ENCODE measurements at regions not wholly inside any gene's neighbourhood (a gene's known extent, or its start where the extent isn't known, plus 50 kb on each side); places are given as distances from the start of the nearest gene placed in this dataset.

DNA sequence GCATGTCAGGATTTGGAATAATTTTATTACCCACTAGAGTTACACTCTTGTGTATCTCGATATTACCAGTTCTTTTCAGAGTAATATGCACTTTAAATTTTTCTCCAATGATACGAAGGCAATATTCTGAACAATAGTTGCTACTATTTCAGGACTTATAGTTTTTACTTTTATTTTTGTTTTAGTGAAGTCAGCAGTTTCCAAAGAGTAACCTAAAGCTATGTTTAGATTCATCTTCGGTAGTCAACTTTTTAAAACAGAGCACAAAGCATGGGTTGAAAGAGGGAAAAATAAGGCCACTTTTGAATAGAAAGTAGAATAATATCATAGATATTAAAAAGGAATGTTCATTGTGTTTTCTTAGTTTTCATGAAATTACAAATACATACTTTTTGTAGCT lies 532.7 kb downstream of the CPS1 start:
- FAIRE-seq (no peak), DNase-seq (ENCODE audit: low read depth in 1 of 2, low spot score in 1 of 2) (no peak), ATAC-seq (no peak)
- Histone ChIP-seq H3K4me2 (no peak overlapping the region), H3K9me3 (no peaks in the 10 kb centered on the region), H3K27ac (no peak overlapping the region), H3K4me1 (no peaks in the 10 kb centered on the region), H3K4me3 (no peak overlapping the region)
- CTCF ChIA-PET, result interaction anchor here (1.3 kb wide), 1 partner anchor 68 kb away, joined by 6 read pairs; no protein-coding TSS in a partner anchor
- TF ChIP-seq, protein P1, sequence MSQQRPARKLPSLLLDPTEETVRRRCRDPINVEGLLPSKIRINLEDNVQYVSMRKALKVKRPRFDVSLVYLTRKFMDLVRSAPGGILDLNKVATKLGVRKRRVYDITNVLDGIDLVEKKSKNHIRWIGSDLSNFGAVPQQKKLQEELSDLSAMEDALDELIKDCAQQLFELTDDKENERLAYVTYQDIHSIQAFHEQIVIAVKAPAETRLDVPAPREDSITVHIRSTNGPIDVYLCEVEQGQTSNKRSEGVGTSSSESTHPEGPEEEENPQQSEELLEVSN (IDR thresholded peaks at IDR 0.05; ENCODE audit: borderline replicate concordance, low read depth), result no peak
- peak; percentile 62 for TF ChIP-seq MAFK (IDR thresholded peaks at IDR 0.05; ENCODE audit: partially characterized antibody)
- no peak for TF ChIP-seq HMGXB4 (CRISPR knock-in tag; IDR thresholded peaks at IDR 0.05; ENCODE audit: borderline replicate concordance)
- TF ChIP-seq NFE2L2 (conservative IDR thresholded peaks at IDR 0.05; ENCODE audit: low read length), result no peak
- no peak for TF ChIP-seq HDAC2 (IDR thresholded peaks at IDR 0.05)
- TF ChIP-seq NPAS2 (CRISPR knock-in tag; IDR thresholded peaks at IDR 0.05; ENCODE audit: borderline replicate concordance), result no peak
- TF ChIP-seq, protein P2, sequence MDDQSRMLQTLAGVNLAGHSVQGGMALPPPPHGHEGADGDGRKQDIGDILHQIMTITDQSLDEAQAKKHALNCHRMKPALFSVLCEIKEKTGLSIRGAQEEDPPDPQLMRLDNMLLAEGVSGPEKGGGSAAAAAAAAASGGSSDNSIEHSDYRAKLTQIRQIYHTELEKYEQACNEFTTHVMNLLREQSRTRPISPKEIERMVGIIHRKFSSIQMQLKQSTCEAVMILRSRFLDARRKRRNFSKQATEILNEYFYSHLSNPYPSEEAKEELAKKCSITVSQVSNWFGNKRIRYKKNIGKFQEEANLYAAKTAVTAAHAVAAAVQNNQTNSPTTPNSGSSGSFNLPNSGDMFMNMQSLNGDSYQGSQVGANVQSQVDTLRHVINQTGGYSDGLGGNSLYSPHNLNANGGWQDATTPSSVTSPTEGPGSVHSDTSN (IDR thresholded peaks at IDR 0.05), result no peak
- POLR2A ChIA-PET, result no interaction called here
- 41% methylated on average over 3 of the region's 3 CpGs for WGBS (ENCODE audit: missing lambda C conversion rate)

GRCh38 chr2:211093743-211094303 lies 537.4 kb downstream of the CPS1 start:
- 51% methylated on average over 3 of the region's 3 CpGs for WGBS (ENCODE audit: missing lambda C conversion rate)
- Histone ChIP-seq H3K27ac (no peak overlapping the region), H3K4me1 (no peaks in the 10 kb centered on the region), H3K9me3 (no peaks in the 10 kb centered on the region), H3K4me2 (no peak overlapping the region), H3K4me3 (no peak overlapping the region)
- CTCF ChIA-PET, result interaction anchor here (0.7 to 2.0 kb wide), 7 partner anchors 8 to 806 kb away, joined by 3 to 10 read pairs (median 4); no protein-coding TSS in a partner anchor
- POLR2A ChIA-PET, result no interaction called here
- FAIRE-seq (no peak), DNase-seq (ENCODE audit: low read depth in 1 of 2, low spot score in 1 of 2) (peak in 1 of 2 experiments; percentile 25), ATAC-seq (no peak)
- TF ChIP-seq RAD21 (conservative IDR thresholded peaks at IDR 0.05 in 1 of 2, IDR thresholded peaks at IDR 0.05 in 1 of 2) (peak in 1 of 2 experiments; percentile 23; a peak in 2 of 5 replicates), FOSL2 (IDR thresholded peaks at IDR 0.05) (no peak), FOSL2 (CRISPR knock-in tag; IDR thresholded peaks at IDR 0.05) (no peak)
- TF ChIP-seq, protein P3, sequence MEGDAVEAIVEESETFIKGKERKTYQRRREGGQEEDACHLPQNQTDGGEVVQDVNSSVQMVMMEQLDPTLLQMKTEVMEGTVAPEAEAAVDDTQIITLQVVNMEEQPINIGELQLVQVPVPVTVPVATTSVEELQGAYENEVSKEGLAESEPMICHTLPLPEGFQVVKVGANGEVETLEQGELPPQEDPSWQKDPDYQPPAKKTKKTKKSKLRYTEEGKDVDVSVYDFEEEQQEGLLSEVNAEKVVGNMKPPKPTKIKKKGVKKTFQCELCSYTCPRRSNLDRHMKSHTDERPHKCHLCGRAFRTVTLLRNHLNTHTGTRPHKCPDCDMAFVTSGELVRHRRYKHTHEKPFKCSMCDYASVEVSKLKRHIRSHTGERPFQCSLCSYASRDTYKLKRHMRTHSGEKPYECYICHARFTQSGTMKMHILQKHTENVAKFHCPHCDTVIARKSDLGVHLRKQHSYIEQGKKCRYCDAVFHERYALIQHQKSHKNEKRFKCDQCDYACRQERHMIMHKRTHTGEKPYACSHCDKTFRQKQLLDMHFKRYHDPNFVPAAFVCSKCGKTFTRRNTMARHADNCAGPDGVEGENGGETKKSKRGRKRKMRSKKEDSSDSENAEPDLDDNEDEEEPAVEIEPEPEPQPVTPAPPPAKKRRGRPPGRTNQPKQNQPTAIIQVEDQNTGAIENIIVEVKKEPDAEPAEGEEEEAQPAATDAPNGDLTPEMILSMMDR (IDR thresholded peaks at IDR 0.05), result 0 out of 3 replicates have a peak, but pooled peaks have one; percentile 7

GRCh38 chr2:211103989-211104388 lies 547.6 kb downstream of the CPS1 start:
- DNase-seq (ENCODE audit: low read depth in 1 of 2, low spot score in 1 of 2) (no peak), FAIRE-seq (no peak), ATAC-seq (no peak)
- H3K27ac ChIP-seq, result no peak overlapping the region
- ChIA-PET POLR2A (no interaction called here), CTCF (no interaction called here)
- TF ChIP-seq POLR2A (IDR thresholded peaks at IDR 0.05; ENCODE audit: low read length), result no peak
- no peak for TF ChIP-seq CBX2 (IDR thresholded peaks at IDR 0.05; ENCODE audit: borderline replicate concordance, low read depth)
- no peak for TF ChIP-seq SMC3 (IDR thresholded peaks at IDR 0.05)
- TF ChIP-seq ZC3H11A (IDR thresholded peaks at IDR 0.05), result no peak
- TF ChIP-seq, protein P4, sequence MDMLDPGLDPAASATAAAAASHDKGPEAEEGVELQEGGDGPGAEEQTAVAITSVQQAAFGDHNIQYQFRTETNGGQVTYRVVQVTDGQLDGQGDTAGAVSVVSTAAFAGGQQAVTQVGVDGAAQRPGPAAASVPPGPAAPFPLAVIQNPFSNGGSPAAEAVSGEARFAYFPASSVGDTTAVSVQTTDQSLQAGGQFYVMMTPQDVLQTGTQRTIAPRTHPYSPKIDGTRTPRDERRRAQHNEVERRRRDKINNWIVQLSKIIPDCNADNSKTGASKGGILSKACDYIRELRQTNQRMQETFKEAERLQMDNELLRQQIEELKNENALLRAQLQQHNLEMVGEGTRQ (IDR thresholded peaks at IDR 0.05), result no peak
- no peak for TF ChIP-seq RAD21 (conservative IDR thresholded peaks at IDR 0.05 in 1 of 2, IDR thresholded peaks at IDR 0.05 in 1 of 2)
- TF ChIP-seq TP53 (CRISPR knock-in tag; IDR thresholded peaks at IDR 0.05), result no peak
- TF ChIP-seq CHD2 (IDR thresholded peaks at IDR 0.05; ENCODE audit: low read length, partially characterized antibody), result no peak
- no peak for TF ChIP-seq JUN (IDR thresholded peaks at IDR 0.05)
- TF ChIP-seq TFCP2L1 (CRISPR knock-in tag; IDR thresholded peaks at IDR 0.05), result no peak
- H3K4me1 ChIP-seq, result no peaks in the 10 kb centered on the region
- no peak overlapping the region for H3K4me2 ChIP-seq
- H3K4me3 ChIP-seq, result no peak overlapping the region
- whole genome bisulfite sequencing (ENCODE audit: missing lambda C conversion rate), result 35% methylated on average over 4 of the region's 4 CpGs
- no peaks in the 10 kb centered on the region for H3K9me3 ChIP-seq

All from A549 (cell line).